PC-3 (cell line): ENCODE measurements at regions not wholly inside any gene's neighbourhood (a gene's known extent, or its start where the extent isn't known, plus 50 kb on each side); places are given as distances from the start of the nearest gene placed in this dataset.

ENCODE experiments used
- CTCF ChIP-seq: fragments of 300-600 bp; sonication (generic); conservative IDR thresholded peaks from 2 replicates; pipeline ENCODE4 v1.5.1; 2017; ENCODE audit warnings: antibody characterized with exemption, low read depth, mild to moderate bottlenecking, low read length
- EZH2 ChIP-seq: fragments of 300-600 bp; sonication (generic); IDR thresholded peaks from one replicate; pipeline ENCODE4 v1.6.1; 2017; ENCODE audit warnings: antibody characterized with exemption, mild to moderate bottlenecking, low read length; ENCODE audit not compliant: unreplicated experiment

DNA sequence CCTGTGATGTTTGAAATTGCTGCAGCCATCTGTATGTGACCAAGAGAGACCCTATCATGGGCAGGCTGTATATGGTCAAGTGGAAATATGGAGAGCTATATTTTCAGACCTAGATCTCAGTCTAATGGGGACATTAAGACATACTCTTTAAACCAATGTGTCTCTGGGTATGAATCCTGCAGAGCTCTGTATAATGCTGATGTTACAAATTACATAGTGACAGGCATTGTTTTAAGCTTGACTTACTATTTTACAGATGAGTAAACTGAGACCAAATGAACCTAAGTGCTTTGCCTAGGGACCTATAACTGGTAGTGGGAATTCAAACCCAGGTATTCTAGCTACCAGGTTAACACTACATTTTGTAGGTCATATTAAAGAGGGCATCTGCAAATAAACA, 71.3 kb upstream of the GRXCR1 start:
- TF ChIP-seq CTCF = no peak
- TF ChIP-seq EZH2 = no peak
